ENCODE measurements at regions not wholly inside any gene's neighbourhood (a gene's known extent, or its start where the extent isn't known, plus 50 kb on each side); places are given as distances from the start of the nearest gene placed in this dataset.

DNA sequence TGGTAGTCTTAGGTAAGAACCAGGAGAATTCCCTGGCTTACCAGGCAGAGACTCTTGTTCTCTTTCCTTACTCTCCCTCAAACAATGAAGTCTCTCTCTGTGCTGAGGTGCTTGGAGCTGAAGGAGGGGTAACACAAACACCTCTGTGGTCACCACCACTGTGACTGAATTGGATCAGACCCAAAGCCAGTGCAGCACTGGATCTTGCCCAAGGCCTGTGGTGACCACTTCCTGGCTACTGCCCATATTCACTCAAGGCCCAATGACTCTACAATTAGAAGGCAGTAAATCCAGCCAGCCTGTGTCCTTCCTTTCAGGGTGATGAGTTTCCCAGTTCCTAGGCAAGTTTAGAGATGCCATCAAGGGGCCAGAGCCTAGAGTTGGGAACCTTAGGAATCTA lies 706.8 kb downstream of the SLC4A3 start:
- Histone ChIP-seq H3K27ac (no peak overlapping the region), H3K4me3 (no peak overlapping the region)
- TF ChIP-seq, protein P1, sequence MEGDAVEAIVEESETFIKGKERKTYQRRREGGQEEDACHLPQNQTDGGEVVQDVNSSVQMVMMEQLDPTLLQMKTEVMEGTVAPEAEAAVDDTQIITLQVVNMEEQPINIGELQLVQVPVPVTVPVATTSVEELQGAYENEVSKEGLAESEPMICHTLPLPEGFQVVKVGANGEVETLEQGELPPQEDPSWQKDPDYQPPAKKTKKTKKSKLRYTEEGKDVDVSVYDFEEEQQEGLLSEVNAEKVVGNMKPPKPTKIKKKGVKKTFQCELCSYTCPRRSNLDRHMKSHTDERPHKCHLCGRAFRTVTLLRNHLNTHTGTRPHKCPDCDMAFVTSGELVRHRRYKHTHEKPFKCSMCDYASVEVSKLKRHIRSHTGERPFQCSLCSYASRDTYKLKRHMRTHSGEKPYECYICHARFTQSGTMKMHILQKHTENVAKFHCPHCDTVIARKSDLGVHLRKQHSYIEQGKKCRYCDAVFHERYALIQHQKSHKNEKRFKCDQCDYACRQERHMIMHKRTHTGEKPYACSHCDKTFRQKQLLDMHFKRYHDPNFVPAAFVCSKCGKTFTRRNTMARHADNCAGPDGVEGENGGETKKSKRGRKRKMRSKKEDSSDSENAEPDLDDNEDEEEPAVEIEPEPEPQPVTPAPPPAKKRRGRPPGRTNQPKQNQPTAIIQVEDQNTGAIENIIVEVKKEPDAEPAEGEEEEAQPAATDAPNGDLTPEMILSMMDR (IDR thresholded peaks at IDR 0.05): no peak
- DNase-seq (ENCODE audit: low spot score): no peak

DNA sequence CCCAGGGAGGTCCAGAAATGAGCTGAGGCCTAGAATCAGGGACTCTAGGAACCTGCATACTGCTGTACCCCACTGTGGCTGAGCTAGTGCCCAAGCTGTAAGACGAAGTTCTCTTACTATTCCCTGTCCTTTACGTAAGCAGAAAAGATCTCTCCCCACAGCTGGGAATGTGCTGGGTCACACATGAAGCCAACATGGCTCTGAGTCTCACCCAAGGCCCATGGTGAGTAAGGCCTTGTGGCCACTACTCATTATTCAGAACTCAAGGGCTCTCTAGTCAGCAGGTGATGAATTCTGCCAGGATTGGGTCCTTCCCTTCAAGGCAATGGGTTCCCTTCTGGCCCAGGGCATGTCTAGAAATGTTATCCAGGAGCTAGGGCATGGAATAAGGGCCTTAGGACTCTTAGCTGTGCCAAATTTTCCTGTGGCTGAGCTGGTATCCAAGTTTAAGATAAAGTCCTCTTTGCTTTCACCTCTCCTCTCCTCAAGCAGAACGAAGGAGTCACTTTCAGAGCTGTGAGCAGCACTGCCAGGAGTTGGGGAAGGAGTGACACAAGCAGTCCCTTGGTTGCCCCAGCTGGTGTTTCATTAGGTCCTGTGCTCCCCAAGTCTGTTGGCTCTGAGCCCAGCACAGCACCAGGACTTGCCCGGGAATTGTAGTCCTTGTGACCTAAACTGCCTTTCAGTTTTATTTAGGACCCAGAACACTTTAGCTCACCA lies 707.6 kb downstream of the SLC4A3 start:
- H3K27ac ChIP-seq: no peak overlapping the region
- TF ChIP-seq, protein P1 (IDR thresholded peaks at IDR 0.05): no peak
- DNase-seq (ENCODE audit: low spot score): no peak
- H3K4me3 ChIP-seq: no peak overlapping the region

DNA sequence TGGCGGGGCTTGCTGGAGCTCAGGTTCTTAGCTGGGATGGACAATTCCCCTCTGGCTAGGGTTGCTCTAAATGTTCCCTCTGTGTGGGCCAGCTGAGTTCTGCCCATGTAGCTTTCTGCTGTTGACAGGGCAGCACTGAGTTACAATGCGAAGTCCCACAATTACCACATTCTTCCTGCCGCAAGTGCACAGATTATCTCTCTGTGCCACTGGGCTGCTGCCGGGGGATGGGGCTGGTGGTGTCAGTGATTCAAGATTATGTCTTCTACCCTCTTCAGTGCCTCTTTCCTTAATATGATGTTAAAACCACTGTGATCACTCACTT lies 708.1 kb downstream of the SLC4A3 start:
- TF ChIP-seq, protein P1 (IDR thresholded peaks at IDR 0.05): no peak
- DNase-seq (ENCODE audit: low spot score): no peak

DNA sequence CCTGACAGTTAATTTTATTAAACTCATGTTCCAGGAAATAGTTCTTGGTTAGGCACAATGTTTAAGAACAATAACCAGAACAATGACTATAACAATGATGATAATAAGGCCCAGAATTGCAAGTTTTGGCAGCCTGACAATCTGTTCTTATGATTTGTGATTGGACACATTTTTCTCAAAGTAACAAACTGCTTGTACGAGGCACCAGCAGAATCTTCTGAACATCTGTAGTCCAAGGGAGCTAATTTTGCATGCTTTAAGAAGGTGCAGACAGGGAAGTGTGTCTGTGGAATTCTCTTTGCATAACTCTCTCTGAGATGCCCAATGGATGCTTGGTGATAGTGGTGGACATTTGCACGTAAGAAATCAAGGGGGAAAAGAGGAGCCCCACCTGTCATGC lies 709.3 kb downstream of the SLC4A3 start:
- Histone ChIP-seq H3K4me3 (no peak overlapping the region), H3K27ac (no peak overlapping the region)
- no peak for DNase-seq (ENCODE audit: low spot score)
- TF ChIP-seq, protein P1 (IDR thresholded peaks at IDR 0.05): no peak

More for the DNA sequence above, 708.1 kb downstream of the SLC4A3 start:
- Histone ChIP-seq H3K27ac (no peak overlapping the region), H3K4me3 (no peak overlapping the region)

DNA sequence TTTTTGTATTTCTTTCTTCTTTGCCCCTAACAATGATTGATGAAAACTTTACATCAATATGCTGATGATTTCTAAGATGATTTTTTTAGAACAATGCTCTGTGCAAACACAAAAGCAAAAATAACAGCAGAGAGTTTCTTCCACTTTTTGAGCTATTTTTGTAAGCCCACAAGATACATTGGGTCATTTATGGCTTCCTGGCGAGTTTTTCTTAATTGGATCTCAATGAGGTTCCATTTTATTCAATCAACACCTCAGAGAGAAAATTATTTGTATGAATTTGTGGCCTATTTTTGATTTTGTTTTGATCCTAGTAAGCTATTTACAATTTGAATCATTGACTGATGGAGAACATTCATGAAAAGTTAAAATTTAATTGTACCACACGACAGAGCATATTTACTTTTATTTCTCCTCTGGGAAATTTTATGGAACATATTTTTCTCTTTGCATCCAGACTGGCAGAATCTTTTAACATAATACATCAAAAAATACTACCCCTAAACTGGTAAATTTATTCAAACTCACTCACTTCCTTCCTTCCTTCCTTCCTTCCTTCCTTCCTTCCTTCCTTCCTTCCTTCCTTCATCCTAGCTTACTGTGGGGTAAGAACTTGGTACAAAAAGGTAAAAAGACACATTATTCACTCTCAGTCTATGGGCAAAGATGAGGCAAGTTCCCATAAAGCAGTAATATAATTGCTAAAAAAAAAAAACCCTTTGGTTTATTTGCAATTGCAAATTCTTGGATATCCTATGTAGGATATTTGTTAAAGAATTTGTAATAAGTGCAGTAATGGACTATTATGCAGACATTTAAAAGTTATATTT lies 710.4 kb downstream of the SLC4A3 start:
- TF ChIP-seq, protein P1 (IDR thresholded peaks at IDR 0.05): no peak
- Histone ChIP-seq H3K4me3 (no peak overlapping the region), H3K27ac (no peak overlapping the region)
- no peak for DNase-seq (ENCODE audit: low spot score)

DNA sequence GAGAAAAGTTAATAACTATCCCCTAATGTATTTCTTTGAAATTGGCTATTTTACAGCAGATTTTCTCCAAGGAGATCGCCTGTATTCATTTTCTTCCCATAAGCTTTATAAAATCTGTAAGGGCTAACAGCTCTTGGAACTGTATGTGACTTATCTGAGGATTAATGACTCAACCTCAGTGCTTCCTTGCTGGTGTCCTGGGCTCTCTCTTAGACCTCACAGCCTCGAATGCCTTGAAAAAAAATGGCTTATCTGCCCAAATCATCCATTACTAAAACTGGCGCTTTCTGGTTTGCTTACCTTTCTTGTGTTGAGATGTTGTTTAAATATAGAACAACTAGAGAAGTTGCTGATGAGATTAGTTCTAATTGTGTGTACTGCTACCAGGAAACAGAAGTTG lies 713.6 kb downstream of the SLC4A3 start:
- TF ChIP-seq, protein P1 (IDR thresholded peaks at IDR 0.05): no peak
- DNase-seq (ENCODE audit: low spot score): no peak
- Histone ChIP-seq H3K4me3 (no peak overlapping the region), H3K27ac (no peak overlapping the region)

DNA sequence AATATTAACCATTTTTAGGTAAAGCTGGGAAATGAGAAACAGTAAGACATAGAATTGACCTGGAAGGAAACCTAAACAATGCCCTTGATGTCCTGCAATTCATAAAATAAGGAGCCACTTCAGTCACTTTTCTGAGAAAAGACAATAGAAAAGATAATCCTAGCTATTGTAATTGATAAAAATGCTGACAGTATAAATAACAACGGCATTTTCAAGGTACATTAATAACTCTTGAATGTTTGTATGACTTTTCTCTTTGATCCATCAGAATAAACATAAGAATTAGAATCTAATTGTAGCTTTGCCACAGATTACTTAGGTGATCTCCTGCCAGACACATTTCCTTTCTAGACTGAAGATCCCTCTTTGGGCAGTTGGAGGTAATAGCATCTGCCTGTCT lies 719.5 kb downstream of the SLC4A3 start:
- DNase-seq (ENCODE audit: low spot score): no peak
- TF ChIP-seq, protein P1 (IDR thresholded peaks at IDR 0.05): no peak
- Histone ChIP-seq H3K4me3 (no peak overlapping the region), H3K27ac (no peak overlapping the region)
